HepG2 (cell line): ENCODE measurements at regions not wholly inside any gene's neighbourhood (a gene's known extent, or its start where the extent isn't known, plus 50 kb on each side); places are given as distances from the start of the nearest gene placed in this dataset.

Experiments used
- ARID3A ChIP-seq: IDR thresholded peaks from 2 replicates; pipeline ENCODE4 v1.6.1; 2012; ENCODE audit warnings: low read depth, low read length, improper control_type of control experiment
- BCL6 ChIP-seq: IDR thresholded peaks from 2 replicates; pipeline ENCODE4 v1.6.1; 2016; ENCODE audit warnings: missing genetic modification reagents, missing compliant biosample characterization
- ESRRA ChIP-seq: sonication (generic); formaldehyde crosslinking; IDR thresholded peaks from 2 replicates; pipeline ENCODE4 v1.5.1; 2020; ENCODE audit warnings: mild to moderate bottlenecking, low read depth, missing genetic modification reagents
- GLMP ChIP-seq: sonication (generic); formaldehyde crosslinking; IDR thresholded peaks from 2 replicates; pipeline ENCODE4 v1.9.0; 2021; ENCODE audit warnings: missing genetic modification reagents, mild to moderate bottlenecking, borderline replicate concordance
- HBP1 ChIP-seq: IDR thresholded peaks from 2 replicates; pipeline ENCODE4 v1.6.1; 2016; ENCODE audit warnings: low read depth, control low read depth
- HOXD1 ChIP-seq: sonication (generic); formaldehyde crosslinking; IDR thresholded peaks from 2 replicates; pipeline ENCODE4 v1.5.0; 2020; ENCODE audit warnings: missing genetic modification reagents
- IKZF4 ChIP-seq: sonication (generic); formaldehyde crosslinking; IDR thresholded peaks from 2 replicates; pipeline ENCODE4 v1.5.1; 2020; ENCODE audit warnings: borderline replicate concordance, mild to moderate bottlenecking, low read depth, missing genetic modification reagents; ENCODE audit errors: not compliant biosample characterization
- KDM1A ChIP-seq: IDR thresholded peaks from 2 replicates; pipeline ENCODE4 v1.6.1; 2016; ENCODE audit warnings: missing compliant biosample characterization
- KDM6A ChIP-seq: IDR thresholded peaks from 2 replicates; pipeline ENCODE4 v1.6.1; 2016; ENCODE audit warnings: low read depth
- ZBTB37 ChIP-seq: sonication (generic); formaldehyde crosslinking; IDR thresholded peaks from 2 replicates; pipeline ENCODE4 v1.4.0; 2020; ENCODE audit warnings: mild to moderate bottlenecking, missing genetic modification reagents
- ZBTB44 ChIP-seq: sonication (generic); formaldehyde crosslinking; IDR thresholded peaks from 2 replicates; pipeline ENCODE4 v1.4.0; 2020; ENCODE audit warnings: missing genetic modification reagents
- ZBTB7A ChIP-seq: sonication (generic); formaldehyde crosslinking; IDR thresholded peaks from 2 replicates; pipeline ENCODE4 v1.8.0; 2022; ENCODE audit warnings: mild to moderate bottlenecking, missing genetic modification reagents
- ZGPAT ChIP-seq: IDR thresholded peaks from 2 replicates; pipeline ENCODE4 v1.6.1; 2016; ENCODE audit warnings: mild to moderate bottlenecking
- ZNF275 ChIP-seq: sonication (generic); formaldehyde crosslinking; IDR thresholded peaks from 2 replicates; pipeline ENCODE4 v1.8.0; 2022; ENCODE audit warnings: missing genetic modification reagents, mild to moderate bottlenecking, inconsistent platforms, borderline replicate concordance
- ZNF343 ChIP-seq: sonication (generic); formaldehyde crosslinking; IDR thresholded peaks from 2 replicates; pipeline ENCODE4 v1.4.0; 2020; ENCODE audit warnings: mild to moderate bottlenecking, missing genetic modification reagents
- ZNF382 ChIP-seq: sonication (generic); formaldehyde crosslinking; IDR thresholded peaks from 2 replicates; pipeline ENCODE4 v1.5.0; 2020; ENCODE audit warnings: missing genetic modification reagents, mild to moderate bottlenecking, borderline replicate concordance
- ZNF501 ChIP-seq: sonication (generic); formaldehyde crosslinking; IDR thresholded peaks from 2 replicates; pipeline ENCODE4 v1.5.1; 2020; ENCODE audit warnings: mild to moderate bottlenecking, moderate library complexity, missing genetic modification reagents
- ZNF570 ChIP-seq: sonication (generic); formaldehyde crosslinking; IDR thresholded peaks from 2 replicates; pipeline ENCODE4 v1.4.0; 2020; ENCODE audit warnings: mild to moderate bottlenecking, missing genetic modification reagents, borderline replicate concordance
- ZNF576 ChIP-seq: sonication (generic); formaldehyde crosslinking; IDR thresholded peaks from 2 replicates; pipeline ENCODE4 v1.4.0; 2020; ENCODE audit warnings: mild to moderate bottlenecking, missing genetic modification reagents
- ZSCAN12 ChIP-seq: sonication (generic); formaldehyde crosslinking; IDR thresholded peaks from 2 replicates; pipeline ENCODE4 v1.9.0; 2021; ENCODE audit warnings: mild to moderate bottlenecking, missing genetic modification reagents

GRCh38 chr6:167238146-167238693 lies 52.9 kb upstream of the UNC93A start (continued):
- no peak for TF ChIP-seq ZBTB44 (CRISPR knock-in tag)
- no peak for TF ChIP-seq HOXD1 (CRISPR knock-in tag)
- no peak for TF ChIP-seq ZNF570
- peak; percentile 36; the same call in 1 of the 2 replicates for TF ChIP-seq ZGPAT (CRISPR knock-in tag)
- TF ChIP-seq HBP1 (CRISPR knock-in tag) = no peak
- no peak; the same call in 1 of the 2 replicates for TF ChIP-seq ZNF501 (CRISPR knock-in tag)
- no peak for TF ChIP-seq ZNF343
- TF ChIP-seq BCL6 (CRISPR knock-in tag) = peak; percentile 88
- no peak for TF ChIP-seq ZBTB37 (CRISPR knock-in tag)
- no peak for TF ChIP-seq ZSCAN12 (CRISPR knock-in tag)
- TF ChIP-seq ZNF382 (CRISPR knock-in tag) = no peak
- no peak for TF ChIP-seq ARID3A
- TF ChIP-seq ZNF576 (CRISPR knock-in tag) = no peak
- TF ChIP-seq KDM6A (CRISPR knock-in tag) = no peak
- no peak for TF ChIP-seq ZBTB7A (CRISPR knock-in tag)
- no peak for TF ChIP-seq IKZF4 (CRISPR knock-in tag)
- peak; percentile 81 for TF ChIP-seq ESRRA (CRISPR knock-in tag)
- no peak for TF ChIP-seq KDM1A (CRISPR knock-in tag)
- TF ChIP-seq GLMP (CRISPR knock-in tag) = no peak
- no peak for TF ChIP-seq ZNF275 (CRISPR knock-in tag)
